GM12874 (cell line): ENCODE measurements at regions not wholly inside any gene's neighbourhood (a gene's known extent, or its start where the extent isn't known, plus 50 kb on each side); places are given as distances from the start of the nearest gene placed in this dataset.

Experiments used
- CTCF ChIP-seq: IDR thresholded peaks from 2 replicates; pipeline ENCODE4 v1.5.1; 2011; ENCODE audit warnings: low read depth, mild to moderate bottlenecking, control low read depth, low read length, moderate library complexity; ENCODE audit not compliant: insufficient read depth

- no peak for TF ChIP-seq CTCF
Measured at GRCh38 chr2:4214444-4215205, 511.2 kb downstream of the DCDC2C start.

- TF ChIP-seq CTCF, result no peak
Measured at GRCh38 chr2:4217737-4218136, 514.4 kb downstream of the DCDC2C start.

GRCh38 chr2:4219101-4219500, 515.7 kb downstream of the DCDC2C start:
- TF ChIP-seq CTCF, result no peak

GRCh38 chr2:4219571-4219970, 516.2 kb downstream of the DCDC2C start:
- no peak for TF ChIP-seq CTCF

- no peak for TF ChIP-seq CTCF
Measured at GRCh38 chr2:4221434-4221833, 518.1 kb downstream of the DCDC2C start.

GRCh38 chr2:4221845-4222244, 518.5 kb downstream of the DCDC2C start:
- no peak for TF ChIP-seq CTCF

GRCh38 chr2:4246364-4247131, 543.2 kb downstream of the DCDC2C start:
- no peak for TF ChIP-seq CTCF
